IPS-18c (cell line): ENCODE measurements at regions not wholly inside any gene's neighbourhood (a gene's known extent, or its start where the extent isn't known, plus 50 kb on each side); places are given as distances from the start of the nearest gene placed in this dataset.
"Not testable (repeated sequence)": the region's sequence is repeated elsewhere in the genome, so short reads cannot be mapped to it uniquely, and the experiment has no call there.

Experiments
- H3K4me3 ChIP-seq: 2 replicates; pipeline ENCODE4 v1.7.0; 2013; ENCODE audit warnings: low read depth, mild to moderate bottlenecking, low read length, moderate library complexity; ENCODE audit not compliant: insufficient read depth
- H3K9me3 ChIP-seq: one replicate; pipeline ENCODE4 v1.6.1; 2013; ENCODE audit warnings: mild to moderate bottlenecking, low read length, moderate library complexity; ENCODE audit not compliant: control insufficient read depth, insufficient read depth

GRCh38 chr17:71024172-71024571 is 854.8 kb downstream of the KCNJ2 start:
- Histone ChIP-seq H3K9me3 (no peaks in the 10 kb centered on the region), H3K4me3 (no peak overlapping the region)

DNA sequence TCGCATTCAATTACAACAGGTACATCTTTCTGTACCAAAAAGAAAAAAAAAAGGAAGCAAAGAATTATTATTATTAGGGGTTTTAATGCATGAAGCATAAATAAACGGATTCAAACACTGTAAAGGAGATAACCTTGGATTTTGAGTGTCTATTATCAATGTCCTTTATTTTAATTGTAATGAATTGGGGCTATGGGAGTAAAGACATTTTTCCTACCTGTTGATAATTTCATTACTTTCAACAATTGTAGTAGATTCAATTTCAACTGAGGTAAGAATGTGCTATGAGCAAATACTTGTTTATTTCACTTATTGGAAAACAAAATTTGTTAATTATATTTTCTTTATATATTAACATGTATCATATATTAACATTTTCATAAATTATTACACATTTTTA is 855.6 kb downstream of the KCNJ2 start:
- no peak overlapping the region for H3K4me3 ChIP-seq
- no peaks in the 10 kb centered on the region for H3K9me3 ChIP-seq

- no peaks in the 10 kb centered on the region for H3K9me3 ChIP-seq
- no peak overlapping the region for H3K4me3 ChIP-seq
Observed at GRCh38 chr17:71029246-71029645, 859.9 kb downstream of the KCNJ2 start.

- H3K4me3 ChIP-seq, H3K9me3 ChIP-seq: not testable (repeated sequence)
Observed at GRCh38 chr17:71031286-71031685, 862.0 kb downstream of the KCNJ2 start.

DNA sequence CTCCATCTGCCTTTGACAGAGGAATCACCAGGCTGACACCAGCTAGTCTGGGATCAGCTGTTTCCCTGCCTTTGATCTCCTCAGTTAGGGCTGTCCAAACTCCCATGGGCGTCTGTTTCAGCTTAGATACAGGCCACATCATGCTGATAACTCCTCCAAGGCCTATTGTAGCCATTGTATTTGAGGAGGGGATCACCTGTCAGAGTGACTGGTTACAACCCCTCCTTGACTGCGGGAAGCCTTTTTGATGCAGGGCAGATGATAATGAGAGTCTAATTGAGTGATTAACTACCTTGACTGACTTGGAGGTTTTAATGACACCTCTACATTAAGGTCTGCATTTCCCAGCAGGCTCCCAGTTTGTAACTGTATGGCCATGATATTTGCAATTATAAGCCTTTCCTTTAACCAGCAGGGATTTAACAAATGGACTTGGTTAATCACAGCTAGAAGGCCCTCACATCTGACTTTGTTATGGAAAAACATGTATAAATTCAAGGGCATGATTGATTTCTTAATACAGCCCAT is 863.5 kb downstream of the KCNJ2 start:
- Histone ChIP-seq H3K4me3 (no peak overlapping the region), H3K9me3 (no peaks in the 10 kb centered on the region)

GRCh38 chr17:71033336-71033735 is 864.0 kb downstream of the KCNJ2 start:
- no peak overlapping the region for H3K4me3 ChIP-seq
- H3K9me3 ChIP-seq: no peaks in the 10 kb centered on the region

GRCh38 chr17:71035226-71035625 is 865.9 kb downstream of the KCNJ2 start:
- Histone ChIP-seq H3K9me3 (no peaks in the 10 kb centered on the region), H3K4me3 (no peak overlapping the region)

- Histone ChIP-seq H3K4me3 (no peak overlapping the region), H3K9me3 (no peaks in the 10 kb centered on the region)
Observed at GRCh38 chr17:71037386-71037785, 868.1 kb downstream of the KCNJ2 start.

- Histone ChIP-seq H3K4me3 (no peak overlapping the region), H3K9me3 (no peaks in the 10 kb centered on the region)
Observed at GRCh38 chr17:71039391-71039790, 870.1 kb downstream of the KCNJ2 start.

GRCh38 chr17:71052971-71053370 is 883.6 kb downstream of the KCNJ2 start:
- H3K4me3 ChIP-seq: no peak overlapping the region
- H3K9me3 ChIP-seq: no peaks in the 10 kb centered on the region

DNA sequence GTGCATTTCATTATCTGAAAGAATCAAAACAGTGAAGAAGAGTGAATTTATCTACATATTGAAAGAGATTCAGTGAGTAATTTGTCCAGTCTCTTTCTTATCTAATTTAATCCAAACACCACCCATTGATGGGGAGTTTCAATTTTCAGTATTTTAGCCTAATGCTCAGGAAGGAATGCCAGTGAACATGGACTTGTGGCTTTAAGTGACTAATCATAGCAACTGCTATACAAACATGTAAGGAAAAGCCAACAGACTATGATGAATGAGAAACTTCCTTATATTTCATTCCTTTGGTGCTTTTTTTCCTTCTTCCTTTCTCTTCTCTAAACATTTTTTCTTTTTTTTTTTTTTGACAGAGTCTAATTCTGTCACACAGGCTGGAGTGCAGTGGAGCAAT is 885.8 kb downstream of the KCNJ2 start:
- Histone ChIP-seq H3K4me3 (no peak overlapping the region), H3K9me3 (no peaks in the 10 kb centered on the region)

GRCh38 chr17:71057448-71057847 is 888.1 kb downstream of the KCNJ2 start:
- Histone ChIP-seq H3K4me3 (no peak overlapping the region), H3K9me3 (peaks cover 2% of the 10 kb centered on the region)

DNA sequence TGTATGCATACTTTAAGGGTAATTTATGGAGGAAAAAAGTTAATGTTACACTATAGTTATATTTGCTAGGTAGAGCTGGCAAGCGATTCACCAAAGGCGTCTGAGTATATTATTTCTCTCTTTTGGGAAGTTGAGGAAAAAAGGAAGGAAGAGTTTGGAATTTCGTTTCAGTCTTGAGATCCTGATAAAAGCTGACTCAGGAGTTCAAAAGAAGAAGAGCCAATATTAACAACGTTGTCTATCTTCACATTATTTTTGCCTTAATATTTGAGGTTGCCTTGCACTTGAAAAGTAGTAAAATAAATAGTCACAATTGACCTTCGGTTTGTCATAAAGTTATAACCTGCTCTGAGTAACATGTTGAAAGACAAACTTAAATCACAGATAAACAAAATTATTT is 888.6 kb downstream of the KCNJ2 start:
- Histone ChIP-seq H3K9me3 (peaks cover 2% of the 10 kb centered on the region), H3K4me3 (no peak overlapping the region)

DNA sequence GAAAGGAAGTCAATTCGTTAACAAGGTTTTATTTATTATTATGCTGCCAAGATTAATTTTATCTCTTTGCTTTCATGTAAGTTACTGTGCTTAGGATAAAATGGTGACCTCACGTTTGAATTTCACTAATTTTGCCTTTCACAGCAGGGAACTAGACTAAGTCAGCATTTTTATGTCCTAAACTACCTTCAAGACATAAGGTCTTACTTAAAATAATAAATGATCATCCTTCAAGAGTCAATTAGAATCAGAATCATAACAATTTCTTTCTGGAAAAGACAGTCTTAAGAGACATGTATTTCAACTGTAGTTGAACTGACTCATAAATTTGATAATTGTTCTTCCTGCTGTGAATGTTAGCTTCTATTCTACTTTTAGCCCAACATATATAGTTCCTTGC is 893.8 kb downstream of the KCNJ2 start:
- Histone ChIP-seq H3K9me3 (peaks cover 2% of the 10 kb centered on the region), H3K4me3 (no peak overlapping the region)

GRCh38 chr17:71063559-71063958 is 894.2 kb downstream of the KCNJ2 start:
- peaks cover 2% of the 10 kb centered on the region for H3K9me3 ChIP-seq

GRCh38 chr17:71067669-71068407 is 898.5 kb downstream of the KCNJ2 start:
- no peak overlapping the region for H3K4me3 ChIP-seq
- no peaks in the 10 kb centered on the region for H3K9me3 ChIP-seq

More at GRCh38 chr17:71063559-71063958, 894.2 kb downstream of the KCNJ2 start:
- H3K4me3 ChIP-seq: no peak overlapping the region

DNA sequence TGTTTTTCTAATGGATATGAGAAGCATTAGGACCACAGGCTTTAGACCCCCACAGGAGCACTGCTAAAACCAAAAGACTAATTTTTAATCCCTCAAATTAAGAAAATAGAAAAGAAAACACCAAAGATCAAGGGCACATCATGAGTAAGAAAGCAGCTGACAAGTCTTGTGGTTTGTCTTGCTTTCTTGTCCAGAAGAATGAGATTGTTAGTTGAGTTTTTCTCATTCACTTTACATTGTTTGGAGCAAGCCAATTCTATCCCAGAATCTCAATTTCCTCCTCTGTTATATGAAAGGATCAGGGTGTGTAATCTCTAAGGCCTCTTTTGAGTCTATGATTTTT is 899.0 kb downstream of the KCNJ2 start:
- Histone ChIP-seq H3K4me3 (no peak overlapping the region), H3K9me3 (no peaks in the 10 kb centered on the region)

DNA sequence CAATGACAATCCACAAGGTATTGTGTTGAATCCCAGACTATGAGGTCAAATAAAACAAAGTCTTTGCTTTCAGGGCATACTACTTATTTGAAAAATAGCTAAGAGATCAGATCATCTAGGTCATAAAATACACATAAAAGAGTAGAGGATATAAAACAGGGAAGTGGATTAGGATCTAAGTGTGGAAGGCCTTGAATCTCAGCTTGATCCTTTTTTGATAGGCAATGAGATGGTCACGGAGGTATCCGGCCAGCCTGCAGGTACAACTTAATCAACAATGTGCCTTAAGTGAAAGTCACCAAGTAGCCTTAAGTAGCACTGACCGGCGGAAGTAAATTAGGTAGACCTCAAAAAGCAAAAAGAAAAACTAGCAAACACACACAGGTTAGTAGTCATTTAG is 901.7 kb downstream of the KCNJ2 start:
- Histone ChIP-seq H3K4me3 (no peak overlapping the region), H3K9me3 (no peaks in the 10 kb centered on the region)

GRCh38 chr17:71071837-71072236 is 902.5 kb downstream of the KCNJ2 start:
- no peaks in the 10 kb centered on the region for H3K9me3 ChIP-seq
- no peak overlapping the region for H3K4me3 ChIP-seq
